ENCODE measurements at regions not wholly inside any gene's neighbourhood (a gene's known extent, or its start where the extent isn't known, plus 50 kb on each side); places are given as distances from the start of the nearest gene placed in this dataset.

DNA sequence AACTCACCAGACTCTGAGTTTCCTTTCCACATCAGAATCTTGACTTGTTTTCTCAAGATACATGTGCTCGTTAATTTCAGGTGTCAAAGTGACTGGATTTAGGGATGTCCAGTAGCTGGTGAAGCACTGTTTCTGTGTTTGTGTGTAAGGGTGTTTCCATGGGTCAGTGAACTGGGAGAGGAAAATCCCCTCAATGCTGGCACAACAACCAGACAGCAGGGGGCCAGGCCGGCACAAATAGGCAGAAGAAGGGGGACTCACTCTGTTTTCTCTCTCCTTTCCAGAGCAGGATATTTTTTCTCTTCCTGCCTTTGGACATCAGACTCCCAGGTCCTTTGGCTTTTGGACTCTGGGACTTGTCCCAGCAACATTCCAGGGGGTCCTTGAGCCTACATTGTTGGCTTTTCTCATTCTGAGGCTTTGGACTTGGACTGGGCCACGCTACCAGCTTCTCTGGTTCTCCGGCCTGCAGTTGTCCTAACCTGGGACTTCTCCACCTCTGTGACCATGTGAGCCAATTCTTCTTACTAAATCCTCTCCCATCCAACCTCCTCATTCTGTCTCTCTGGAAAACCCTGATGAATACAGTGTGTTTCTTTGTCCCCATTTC is 144.0 kb downstream of the CAAP1 start:
- no peaks in the 10 kb centered on the region for H3K4me1 ChIP-seq (ENCODE audit: low read depth)
- DNase-seq (no peak), ATAC-seq (no peak)
- H3K36me3 ChIP-seq (ENCODE audit: low read depth) = no peaks in the 10 kb centered on the region
- no peaks in the 10 kb centered on the region for H3K9me3 ChIP-seq
- intact Hi-C loops (cut with DNase I, micrococcal nuclease) = loop anchor here in 1 of 2 donors (10.0 kb wide), 1 partner anchor 106 kb away; no protein-coding TSS in a partner anchor
- no peak for TF ChIP-seq CTCF (IDR thresholded peaks at IDR 0.05)
- H3K4me3 ChIP-seq = no peak overlapping the region

DNA sequence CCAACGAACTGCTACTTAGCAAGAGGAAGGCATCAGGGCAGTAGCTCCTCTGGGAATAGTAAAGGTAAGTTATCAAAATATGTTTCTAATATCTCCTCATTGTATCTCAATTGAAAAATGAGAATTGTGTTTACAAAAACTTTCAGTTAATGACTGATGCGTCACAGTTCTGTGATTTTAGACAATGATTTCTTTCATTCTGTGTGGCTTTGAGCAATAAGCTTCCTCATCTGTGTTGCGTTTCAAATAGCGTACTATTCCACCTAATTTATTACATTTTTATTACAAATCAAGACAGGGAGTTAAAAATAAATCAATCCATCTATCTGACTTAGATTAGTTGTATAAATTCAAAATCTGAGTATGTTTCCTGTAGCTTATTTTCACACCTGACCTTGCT is 145.0 kb downstream of the CAAP1 start:
- DNase-seq = no peak
- no peak for TF ChIP-seq CTCF (IDR thresholded peaks at IDR 0.05)
- Histone ChIP-seq H3K4me1 (ENCODE audit: low read depth) (no peaks in the 10 kb centered on the region), H3K4me3 (no peak overlapping the region), H3K36me3 (ENCODE audit: low read depth) (no peaks in the 10 kb centered on the region), H3K9me3 (no peaks in the 10 kb centered on the region)
- ATAC-seq = no peak
- intact Hi-C loops (cut with DNase I, micrococcal nuclease) = loop anchor here in 1 of 2 donors (10.0 kb wide), 1 partner anchor 107 kb away; no protein-coding TSS in a partner anchor

- H3K36me3 ChIP-seq (ENCODE audit: low read depth) = no peaks in the 10 kb centered on the region
- intact Hi-C loops (cut with DNase I, micrococcal nuclease) = loop anchor here in 1 of 2 donors (10.0 kb wide), 1 partner anchor 108 kb away; no protein-coding TSS in a partner anchor
- H3K9me3 ChIP-seq = no peaks in the 10 kb centered on the region
- H3K4me3 ChIP-seq = no peak overlapping the region
- DNase-seq = peak in 1 of 3 donors; percentile 5
- TF ChIP-seq CTCF (IDR thresholded peaks at IDR 0.05) = no peak
- no peaks in the 10 kb centered on the region for H3K4me1 ChIP-seq (ENCODE audit: low read depth)
- ATAC-seq = peak; percentile 91
These were observed 146.1 kb downstream of the CAAP1 start for GRCh38 chr9:26746357-26747072.

- TF ChIP-seq CTCF (IDR thresholded peaks at IDR 0.05) = no peak
- ATAC-seq = peak; percentile 47
- no peaks in the 10 kb centered on the region for H3K4me1 ChIP-seq (ENCODE audit: low read depth)
- H3K9me3 ChIP-seq = no peaks in the 10 kb centered on the region
- H3K36me3 ChIP-seq (ENCODE audit: low read depth) = no peaks in the 10 kb centered on the region
- intact Hi-C loops (cut with DNase I, micrococcal nuclease) = loop anchor here in 1 of 2 donors (10.0 kb wide), 1 partner anchor 110 kb away; no protein-coding TSS in a partner anchor
- DNase-seq = no peak
- no peak overlapping the region for H3K4me3 ChIP-seq
These were observed 147.5 kb downstream of the CAAP1 start for GRCh38 chr9:26745111-26745510.

DNA sequence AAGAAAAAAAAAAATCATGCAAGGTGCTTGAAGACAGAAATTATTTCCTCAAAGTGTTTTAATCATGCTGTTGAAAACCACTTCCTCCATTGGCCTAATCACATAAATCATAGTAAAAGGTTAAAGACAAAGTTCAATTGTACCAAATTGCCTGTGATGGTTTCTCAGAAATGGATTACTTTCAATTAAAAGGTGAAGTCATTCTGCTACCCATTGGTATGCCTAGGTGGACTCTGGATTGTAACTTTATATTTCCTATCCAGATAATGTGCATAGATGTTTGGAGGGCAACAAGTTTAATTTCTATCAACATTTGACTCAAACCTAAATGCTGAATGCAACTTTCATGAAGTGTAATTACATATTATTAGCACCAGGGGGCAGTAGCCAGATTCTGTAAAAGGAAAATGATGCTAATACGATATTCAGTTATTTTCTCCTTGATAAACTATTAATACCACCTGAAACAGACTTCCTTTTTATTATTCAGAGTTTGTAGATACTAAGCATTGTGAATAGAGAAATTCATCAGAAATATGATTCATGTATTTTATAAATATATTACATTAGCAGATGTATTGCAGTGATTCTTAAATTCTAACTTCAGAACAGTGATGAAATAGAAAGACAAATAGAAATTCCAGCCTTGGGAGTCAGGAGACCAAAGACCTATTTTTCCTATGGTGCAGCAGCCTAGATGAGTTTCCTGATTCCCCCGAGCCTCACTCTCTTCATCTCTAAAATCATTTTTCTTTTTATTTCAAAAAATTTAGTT is 148.2 kb downstream of the CAAP1 start:
- intact Hi-C loops (cut with DNase I, micrococcal nuclease) = loop anchor here in 1 of 2 donors (10.0 kb wide), 1 partner anchor 110 kb away; no protein-coding TSS in a partner anchor
- TF ChIP-seq CTCF (IDR thresholded peaks at IDR 0.05) = peak; percentile 61
- Histone ChIP-seq H3K4me1 (ENCODE audit: low read depth) (no peaks in the 10 kb centered on the region), H3K9me3 (no peaks in the 10 kb centered on the region), H3K4me3 (no peak overlapping the region), H3K36me3 (ENCODE audit: low read depth) (no peaks in the 10 kb centered on the region)
- DNase-seq (no peak), ATAC-seq (peak; percentile 19)
